ENCODE measurements at regions not wholly inside any gene's neighbourhood (a gene's known extent, or its start where the extent isn't known, plus 50 kb on each side); places are given as distances from the start of the nearest gene placed in this dataset.

DNA sequence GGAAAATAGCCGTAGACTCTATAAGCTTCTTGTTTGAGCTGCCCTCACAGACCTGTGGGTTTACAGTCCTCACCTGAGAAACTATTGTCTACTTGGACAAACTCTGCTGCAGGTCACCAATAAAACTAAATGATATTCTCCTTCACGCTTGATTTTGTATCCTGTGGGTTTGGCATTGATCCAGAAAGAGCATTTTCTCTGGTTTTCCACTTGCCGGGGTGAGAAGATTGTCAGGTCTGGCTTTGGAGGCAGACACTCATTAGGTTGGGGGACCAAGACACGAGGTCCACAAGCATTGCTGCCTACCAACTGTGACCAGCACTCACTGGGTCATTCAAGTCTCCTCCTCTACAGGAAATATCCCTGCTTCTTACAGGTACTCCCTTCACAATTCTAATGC lies 68.5 kb downstream of the CDC14C start:
- no peaks in the 10 kb centered on the region for H3K27me3 ChIP-seq (replicated peaks)
- DNase-seq, result no peak
- H3K27ac ChIP-seq, result no peak overlapping the region
- TF ChIP-seq, protein P1, sequence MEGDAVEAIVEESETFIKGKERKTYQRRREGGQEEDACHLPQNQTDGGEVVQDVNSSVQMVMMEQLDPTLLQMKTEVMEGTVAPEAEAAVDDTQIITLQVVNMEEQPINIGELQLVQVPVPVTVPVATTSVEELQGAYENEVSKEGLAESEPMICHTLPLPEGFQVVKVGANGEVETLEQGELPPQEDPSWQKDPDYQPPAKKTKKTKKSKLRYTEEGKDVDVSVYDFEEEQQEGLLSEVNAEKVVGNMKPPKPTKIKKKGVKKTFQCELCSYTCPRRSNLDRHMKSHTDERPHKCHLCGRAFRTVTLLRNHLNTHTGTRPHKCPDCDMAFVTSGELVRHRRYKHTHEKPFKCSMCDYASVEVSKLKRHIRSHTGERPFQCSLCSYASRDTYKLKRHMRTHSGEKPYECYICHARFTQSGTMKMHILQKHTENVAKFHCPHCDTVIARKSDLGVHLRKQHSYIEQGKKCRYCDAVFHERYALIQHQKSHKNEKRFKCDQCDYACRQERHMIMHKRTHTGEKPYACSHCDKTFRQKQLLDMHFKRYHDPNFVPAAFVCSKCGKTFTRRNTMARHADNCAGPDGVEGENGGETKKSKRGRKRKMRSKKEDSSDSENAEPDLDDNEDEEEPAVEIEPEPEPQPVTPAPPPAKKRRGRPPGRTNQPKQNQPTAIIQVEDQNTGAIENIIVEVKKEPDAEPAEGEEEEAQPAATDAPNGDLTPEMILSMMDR (IDR thresholded peaks at IDR 0.05; ENCODE audit: low read depth, low read length, missing control alignments), result no peak
- no peak overlapping the region for H3K4me3 ChIP-seq (ENCODE audit: low read depth, low read length)
- no peaks in the 10 kb centered on the region for H3K36me3 ChIP-seq (replicated peaks)
- in situ Hi-C loops (cut with HindIII; ENCODE audit: low pct_ligation_motif_present, low sequenced_read_pairs), result no loop called here

- DNase-seq, result no peak
- in situ Hi-C loops (cut with HindIII; ENCODE audit: low pct_ligation_motif_present, low sequenced_read_pairs), result no loop called here
- H3K27me3 ChIP-seq (replicated peaks), result no peaks in the 10 kb centered on the region
- H3K27ac ChIP-seq, result no peak overlapping the region
- H3K36me3 ChIP-seq (replicated peaks), result no peaks in the 10 kb centered on the region
- no peak overlapping the region for H3K4me3 ChIP-seq (ENCODE audit: low read depth, low read length)
- TF ChIP-seq, protein P1 (IDR thresholded peaks at IDR 0.05; ENCODE audit: low read depth, low read length, missing control alignments), result peak; percentile 29
These were observed 77.3 kb downstream of the CDC14C start for GRCh38 chr7:49001610-49002033.

DNA sequence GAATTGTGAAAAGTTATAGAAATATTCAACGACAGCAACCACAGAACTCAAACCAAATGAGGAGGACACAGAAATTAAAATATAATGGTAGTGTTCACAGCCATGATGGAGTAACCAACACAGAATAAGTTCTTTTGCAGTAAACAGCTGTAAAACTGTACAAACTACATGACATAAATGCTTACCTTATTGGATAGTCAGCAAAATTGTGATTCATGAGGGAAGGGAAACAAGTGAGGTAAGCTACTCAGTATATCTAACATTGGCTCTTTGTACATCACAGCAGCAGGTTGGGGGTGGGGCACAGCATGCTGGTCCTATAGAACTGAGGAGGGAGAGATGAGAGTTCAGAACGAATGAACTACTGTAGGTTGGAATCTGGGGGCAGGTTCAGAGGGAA lies 86.4 kb downstream of the CDC14C start:
- H3K27ac ChIP-seq, result no peak overlapping the region
- no peaks in the 10 kb centered on the region for H3K27me3 ChIP-seq (replicated peaks)
- H3K36me3 ChIP-seq (replicated peaks), result no peaks in the 10 kb centered on the region
- no peak overlapping the region for H3K4me3 ChIP-seq (ENCODE audit: low read depth, low read length)
- no peak for DNase-seq
- in situ Hi-C loops (cut with HindIII; ENCODE audit: low pct_ligation_motif_present, low sequenced_read_pairs), result no loop called here
- TF ChIP-seq, protein P1 (IDR thresholded peaks at IDR 0.05; ENCODE audit: low read depth, low read length, missing control alignments), result no peak

GRCh38 chr7:49014870-49015269 lies 90.5 kb downstream of the CDC14C start:
- Histone ChIP-seq H3K4me3 (ENCODE audit: low read depth, low read length) (no peak overlapping the region), H3K36me3 (replicated peaks) (no peaks in the 10 kb centered on the region), H3K27ac (no peak overlapping the region), H3K27me3 (replicated peaks) (no peaks in the 10 kb centered on the region)
- TF ChIP-seq, protein P1 (IDR thresholded peaks at IDR 0.05; ENCODE audit: low read depth, low read length, missing control alignments), result no peak
- in situ Hi-C loops (cut with HindIII; ENCODE audit: low pct_ligation_motif_present, low sequenced_read_pairs), result no loop called here
- DNase-seq, result no peak

DNA sequence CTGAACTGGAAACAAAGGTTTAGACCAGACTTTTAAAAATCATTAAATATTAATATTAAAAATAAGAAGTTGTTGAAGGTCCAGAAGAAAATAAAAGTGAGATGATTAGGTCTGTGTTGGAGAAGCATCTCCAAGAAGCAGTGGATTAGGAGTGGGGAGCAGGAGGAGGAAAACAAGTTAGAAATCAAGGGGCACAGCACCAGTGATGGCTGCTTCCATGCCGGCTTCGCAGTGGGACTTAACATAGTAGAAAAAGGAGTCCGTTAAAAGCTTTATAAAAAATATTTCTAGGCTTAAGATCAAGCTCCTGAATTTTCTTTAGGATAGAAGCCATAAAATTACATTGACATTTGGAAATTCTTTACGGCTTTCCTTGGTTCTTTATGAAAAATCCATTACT lies 95.8 kb downstream of the CDC14C start:
- Histone ChIP-seq H3K27ac (no peak overlapping the region), H3K4me3 (ENCODE audit: low read depth, low read length) (no peak overlapping the region), H3K36me3 (replicated peaks) (no peaks in the 10 kb centered on the region), H3K27me3 (replicated peaks) (no peaks in the 10 kb centered on the region)
- TF ChIP-seq, protein P1 (IDR thresholded peaks at IDR 0.05; ENCODE audit: low read depth, low read length, missing control alignments), result no peak
- DNase-seq, result no peak
- in situ Hi-C loops (cut with HindIII; ENCODE audit: low pct_ligation_motif_present, low sequenced_read_pairs), result no loop called here

- no peak overlapping the region for H3K27ac ChIP-seq
- H3K4me3 ChIP-seq (ENCODE audit: low read depth, low read length), result no peak overlapping the region
- no peak for DNase-seq
- in situ Hi-C loops (cut with HindIII; ENCODE audit: low pct_ligation_motif_present, low sequenced_read_pairs), result no loop called here
- no peaks in the 10 kb centered on the region for H3K36me3 ChIP-seq (replicated peaks)
- TF ChIP-seq, protein P1 (IDR thresholded peaks at IDR 0.05; ENCODE audit: low read depth, low read length, missing control alignments), result no peak
- H3K27me3 ChIP-seq (replicated peaks), result no peaks in the 10 kb centered on the region
These were observed 98.1 kb downstream of the CDC14C start for GRCh38 chr7:49022448-49022847.

Measured in brain microvascular endothelial cell (primary cell).